Neural progenitor cell (in vitro differentiated cells): ENCODE measurements at regions not wholly inside any gene's neighbourhood (a gene's known extent, or its start where the extent isn't known, plus 50 kb on each side); places are given as distances from the start of the nearest gene placed in this dataset.
"Not testable (repeated sequence)": the region's sequence is repeated elsewhere in the genome, so short reads cannot be mapped to it uniquely, and the experiment has no call there.

Experiments used
- EZH2 ChIP-seq: fragments of 200-600 bp; sonication (generic); IDR thresholded peaks from 2 replicates; pipeline ENCODE4 v1.6.1; 2017; ENCODE audit warnings: antibody characterized with exemption, mild to moderate bottlenecking, moderate library complexity
- EZH2phosphoT487 ChIP-seq: fragments of 200-600 bp; sonication (generic); IDR thresholded peaks from 2 replicates; pipeline ENCODE4 v1.6.1; 2017; ENCODE audit warnings: antibody characterized with exemption
- TF ChIP-seq, protein P1 (sequence below): fragments of 200-600 bp; sonication (generic); IDR thresholded peaks from 2 replicates; pipeline ENCODE4 v1.5.1; 2017; ENCODE audit warnings: antibody characterized with exemption, mild to moderate bottlenecking

DNA sequence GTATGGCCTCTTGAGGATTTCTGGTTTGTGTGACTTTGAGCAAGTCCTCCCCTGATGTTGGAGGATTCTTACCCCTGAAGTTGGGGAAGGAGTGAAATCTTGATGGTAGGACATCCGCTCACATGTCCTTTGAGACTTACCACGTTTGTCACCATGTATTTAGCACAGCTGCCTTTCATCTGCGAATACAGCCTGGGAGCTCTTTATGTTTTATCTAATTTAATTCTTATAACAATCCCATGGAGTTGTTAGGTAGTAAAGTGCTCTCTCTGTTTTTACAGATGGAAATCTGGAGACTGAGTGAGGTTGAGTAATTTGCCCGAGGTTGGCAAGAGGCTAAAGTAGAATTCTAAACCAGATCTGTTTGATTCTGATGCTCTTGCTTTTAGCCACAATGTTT is 154.9 kb upstream of the PLGLB2 start:
- TF ChIP-seq, protein P1, sequence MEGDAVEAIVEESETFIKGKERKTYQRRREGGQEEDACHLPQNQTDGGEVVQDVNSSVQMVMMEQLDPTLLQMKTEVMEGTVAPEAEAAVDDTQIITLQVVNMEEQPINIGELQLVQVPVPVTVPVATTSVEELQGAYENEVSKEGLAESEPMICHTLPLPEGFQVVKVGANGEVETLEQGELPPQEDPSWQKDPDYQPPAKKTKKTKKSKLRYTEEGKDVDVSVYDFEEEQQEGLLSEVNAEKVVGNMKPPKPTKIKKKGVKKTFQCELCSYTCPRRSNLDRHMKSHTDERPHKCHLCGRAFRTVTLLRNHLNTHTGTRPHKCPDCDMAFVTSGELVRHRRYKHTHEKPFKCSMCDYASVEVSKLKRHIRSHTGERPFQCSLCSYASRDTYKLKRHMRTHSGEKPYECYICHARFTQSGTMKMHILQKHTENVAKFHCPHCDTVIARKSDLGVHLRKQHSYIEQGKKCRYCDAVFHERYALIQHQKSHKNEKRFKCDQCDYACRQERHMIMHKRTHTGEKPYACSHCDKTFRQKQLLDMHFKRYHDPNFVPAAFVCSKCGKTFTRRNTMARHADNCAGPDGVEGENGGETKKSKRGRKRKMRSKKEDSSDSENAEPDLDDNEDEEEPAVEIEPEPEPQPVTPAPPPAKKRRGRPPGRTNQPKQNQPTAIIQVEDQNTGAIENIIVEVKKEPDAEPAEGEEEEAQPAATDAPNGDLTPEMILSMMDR, result not testable (repeated sequence)
- not testable (repeated sequence) for TF ChIP-seq EZH2, EZH2phosphoT487
